Stimulated activated CD4-positive, alpha-beta T cell treated with anti-CD3 and anti-CD28 coated beads, Interleukin-12 subunit alpha, Interleukin-12 subunit beta, amount 100 ng/mL, for 24 hours (primary cell): ENCODE measurements at regions not wholly inside any gene's neighbourhood (a gene's known extent, or its start where the extent isn't known, plus 50 kb on each side); places are given as distances from the start of the nearest gene placed in this dataset.
A peak's percentile ranks its signal among the peaks of the same experiment; 100 is the strongest.

ENCODE experiments used
- DNase-seq, 2 experiments: peaks; one replicate each; pipeline ENCODE4 v3.0.0-alpha.2; 2020; ENCODE audit warnings: low read depth in 2 of 2

GRCh38 chr21:34022627-34023335, 50.6 kb upstream of the MRPS6 start:
- DNase-seq = peak; percentile 9 to 18

- DNase-seq = no peak
Measured at GRCh38 chr21:34021726-34022125, 51.7 kb upstream of the MRPS6 start.

GRCh38 chr21:34020983-34021553, 52.3 kb upstream of the MRPS6 start:
- no peak for DNase-seq

DNA sequence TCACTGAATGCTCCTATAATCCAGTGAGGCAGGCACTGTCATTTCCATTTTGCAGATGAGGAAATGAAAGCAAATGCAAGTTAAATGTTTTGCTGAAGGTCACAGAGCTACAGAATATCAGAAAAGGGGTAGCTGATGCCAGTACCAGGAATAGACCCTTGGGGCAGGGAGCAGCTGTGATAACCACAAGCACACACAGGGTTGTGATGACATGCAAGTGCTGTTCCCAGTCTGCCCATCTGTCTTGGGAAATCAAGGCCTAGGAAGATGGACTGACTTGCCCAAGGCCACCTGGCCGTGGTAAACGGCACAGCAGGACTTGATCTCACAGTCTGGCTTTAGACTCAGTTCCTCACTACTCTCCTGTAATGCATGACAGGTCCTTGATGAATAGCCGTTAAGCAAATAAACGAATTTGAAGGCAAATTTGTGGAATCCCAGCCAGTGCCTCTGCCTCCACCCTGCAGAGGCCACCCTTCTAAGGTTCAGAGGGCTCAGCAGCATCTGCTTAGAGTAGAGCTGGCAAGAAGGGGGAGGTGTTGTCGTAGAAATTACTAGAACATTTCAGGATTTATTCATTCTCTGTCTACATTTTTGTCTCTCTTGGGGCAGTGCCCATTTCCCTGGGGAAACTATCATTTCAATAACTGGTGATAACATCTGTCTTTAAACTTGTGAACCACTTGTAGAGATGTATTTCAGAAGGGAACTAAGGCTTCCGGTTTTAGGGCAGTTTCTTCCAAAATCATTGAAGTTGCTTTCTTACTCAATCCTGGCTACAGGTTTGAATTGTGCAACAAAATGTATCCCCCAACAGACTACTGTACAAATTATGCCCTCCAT, 53.2 kb upstream of the MRPS6 start:
- no peak for DNase-seq

GRCh38 chr21:34019402-34019801, 54.0 kb upstream of the MRPS6 start:
- DNase-seq = no peak

- DNase-seq = no peak
Measured at GRCh38 chr21:34018910-34019309, 54.5 kb upstream of the MRPS6 start.

DNA sequence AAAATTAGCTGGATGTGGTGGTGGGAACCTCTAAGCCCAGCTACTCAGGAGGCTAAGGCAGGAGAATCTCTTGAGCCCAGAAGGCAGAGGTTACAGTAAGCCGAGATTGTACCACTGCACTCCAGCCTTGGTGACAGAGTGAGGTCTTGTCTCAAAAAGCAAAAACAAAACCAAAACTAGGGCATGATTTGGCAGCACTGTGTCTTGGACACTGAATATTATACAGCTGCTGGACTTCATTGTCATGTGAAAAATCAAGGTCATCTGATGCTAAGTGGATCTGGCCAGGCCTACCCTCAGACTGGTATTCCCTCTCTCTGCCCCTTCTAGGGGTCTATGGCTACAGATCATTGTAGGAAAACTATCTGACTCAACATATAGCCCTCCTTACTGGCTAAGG, 55.2 kb upstream of the MRPS6 start:
- DNase-seq = no peak

DNA sequence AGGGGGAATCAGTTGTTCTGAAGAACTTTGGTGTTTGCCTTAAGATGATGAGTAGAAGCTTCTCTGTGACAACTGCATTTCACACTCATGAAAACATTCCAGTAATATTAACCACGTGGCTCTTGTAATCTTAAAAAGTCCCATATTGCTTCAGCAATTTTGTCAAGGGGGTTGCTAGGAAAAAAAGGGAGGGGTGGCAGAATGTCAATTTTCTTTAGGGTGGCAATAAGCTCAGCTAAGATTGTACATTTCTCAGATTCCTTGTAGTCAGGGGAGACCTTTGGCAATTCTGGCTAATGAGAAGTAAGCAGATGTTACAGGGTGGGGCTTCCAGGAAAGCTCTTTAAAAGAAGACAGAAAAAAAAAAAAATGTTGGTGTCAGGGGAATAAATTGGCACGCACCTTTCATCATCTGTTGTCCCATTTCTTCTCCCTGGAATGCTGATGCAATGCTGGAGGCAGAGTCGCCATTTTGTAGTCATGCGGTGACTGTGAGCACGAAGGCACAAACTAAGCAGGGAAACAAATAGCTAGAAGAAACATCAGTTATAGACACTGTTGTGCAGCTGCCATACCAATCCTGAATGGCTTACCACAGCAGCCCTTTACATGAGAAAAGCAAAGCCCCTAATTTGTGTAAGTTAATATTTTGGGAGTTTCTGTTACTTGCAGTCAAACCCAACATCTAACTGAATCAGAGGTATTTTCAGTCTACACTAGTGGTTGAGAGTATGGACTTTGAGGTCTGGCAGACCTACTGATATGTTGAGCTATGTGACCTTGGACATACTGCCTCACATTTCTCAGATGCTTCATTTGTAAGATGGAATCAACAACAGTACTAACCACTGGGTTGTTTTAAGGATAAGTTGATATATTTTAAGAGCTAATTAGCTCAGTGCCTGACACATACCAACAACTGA, 56.1 kb upstream of the MRPS6 start:
- no peak for DNase-seq

GRCh38 chr21:34012640-34013039, 60.7 kb upstream of the MRPS6 start:
- DNase-seq = no peak

DNA sequence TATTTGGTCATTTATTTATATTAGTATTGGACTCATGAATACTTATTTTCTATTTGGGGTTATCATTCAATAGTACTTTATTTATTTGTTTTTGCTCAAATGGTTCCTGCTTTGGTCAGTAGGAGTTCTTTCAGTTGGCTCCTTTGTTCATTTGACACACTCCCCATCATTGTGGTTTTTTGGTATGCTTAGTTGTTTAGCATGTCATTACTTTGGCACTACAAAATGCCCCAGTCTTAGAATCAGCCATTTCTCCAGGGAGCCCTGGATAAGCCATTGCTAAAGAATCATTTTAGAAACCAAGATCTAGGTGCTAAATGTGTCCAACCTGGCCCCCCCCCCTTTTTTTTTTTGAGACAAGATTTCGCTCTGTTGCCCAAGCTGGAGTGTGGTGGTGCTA, 61.7 kb upstream of the MRPS6 start:
- DNase-seq = no peak

DNA sequence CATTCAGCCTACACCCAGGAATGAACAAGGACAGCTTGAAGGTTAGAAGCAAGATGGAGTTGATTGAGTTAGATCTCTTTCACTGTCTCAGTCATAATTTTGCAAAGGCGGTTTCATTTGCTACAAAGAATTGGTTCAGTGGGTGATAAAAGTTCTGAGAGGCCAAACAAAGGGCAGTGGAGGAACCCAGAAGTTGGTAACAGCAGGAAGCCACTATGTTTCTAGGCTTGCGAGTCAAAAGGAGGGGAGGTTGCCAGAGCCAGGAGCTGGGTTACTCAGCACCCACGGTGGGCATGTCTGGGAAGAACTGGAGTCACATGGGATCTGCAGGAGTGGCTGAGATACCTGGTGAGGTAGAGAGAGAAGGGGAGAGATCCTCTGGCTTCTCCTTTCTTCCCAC, 64.2 kb upstream of the MRPS6 start:
- no peak for DNase-seq

- peak in 1 of 2 experiments; percentile 47 for DNase-seq
Measured at GRCh38 chr21:34008618-34009017, 64.8 kb upstream of the MRPS6 start.

DNA sequence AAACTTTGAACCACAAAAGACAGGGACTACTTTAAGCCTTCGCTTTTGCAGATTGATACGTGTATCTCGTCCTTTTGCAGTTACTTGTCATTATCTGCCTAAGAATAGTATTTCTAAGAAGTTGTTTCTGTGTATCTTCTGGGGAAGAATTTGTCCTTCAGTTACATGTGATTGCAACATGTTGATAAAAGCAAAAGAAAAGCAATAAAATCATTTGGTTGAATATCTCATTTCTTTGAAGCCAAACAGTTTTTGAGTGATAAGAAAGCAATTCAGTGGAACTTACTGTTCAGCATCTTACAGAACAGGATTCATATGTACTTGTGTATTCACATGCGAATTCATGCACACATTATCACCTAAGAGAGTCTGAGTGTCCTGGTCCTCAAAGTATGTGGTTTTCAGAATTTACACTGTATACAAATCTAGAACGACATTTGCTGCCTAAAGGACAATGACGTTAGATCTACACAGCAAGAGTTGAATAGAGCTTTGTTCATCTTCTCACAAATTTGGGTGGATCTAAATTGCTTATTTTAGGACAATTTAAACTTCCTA, 66.7 kb upstream of the MRPS6 start:
- no peak for DNase-seq

DNA sequence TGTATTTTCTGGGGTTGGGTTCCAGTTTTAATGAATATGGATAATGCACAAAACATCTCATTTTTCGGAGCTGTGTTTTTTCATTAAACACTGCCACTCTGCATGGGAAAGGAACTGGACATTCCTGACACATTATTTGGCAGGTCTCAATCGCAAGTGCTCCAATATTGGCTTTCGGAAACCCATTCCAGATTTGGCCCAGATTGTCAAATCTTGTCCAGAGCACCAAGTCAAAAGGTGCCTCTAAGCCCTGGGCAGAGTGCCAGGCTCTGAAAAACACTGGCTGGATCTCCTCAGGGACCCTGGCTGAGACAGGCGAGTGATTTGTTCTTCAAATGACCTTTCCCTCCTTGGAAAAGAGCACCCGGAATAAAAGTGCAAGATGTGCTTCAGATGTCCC, 68.4 kb upstream of the MRPS6 start:
- no peak for DNase-seq

GRCh38 chr21:34004013-34004938, 69.1 kb upstream of the MRPS6 start:
- DNase-seq = no peak

DNA sequence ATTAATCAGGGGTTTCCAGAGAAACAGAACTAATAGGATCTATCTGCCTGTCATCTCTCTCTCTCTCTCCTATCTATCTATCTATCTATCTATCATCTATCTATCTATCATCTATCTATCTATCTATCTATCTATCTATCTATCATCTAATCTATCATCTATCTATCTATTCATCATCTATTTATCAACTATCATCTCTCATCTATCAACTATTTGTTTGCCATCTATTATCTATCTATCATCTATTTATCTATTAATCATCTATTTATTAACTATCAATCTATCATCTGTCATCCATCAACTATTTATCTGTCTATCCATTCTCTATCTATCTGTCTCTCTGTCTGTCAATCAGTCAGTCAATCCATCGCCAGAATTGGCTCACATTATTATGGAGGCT, 70.0 kb upstream of the MRPS6 start:
- DNase-seq = no peak

DNA sequence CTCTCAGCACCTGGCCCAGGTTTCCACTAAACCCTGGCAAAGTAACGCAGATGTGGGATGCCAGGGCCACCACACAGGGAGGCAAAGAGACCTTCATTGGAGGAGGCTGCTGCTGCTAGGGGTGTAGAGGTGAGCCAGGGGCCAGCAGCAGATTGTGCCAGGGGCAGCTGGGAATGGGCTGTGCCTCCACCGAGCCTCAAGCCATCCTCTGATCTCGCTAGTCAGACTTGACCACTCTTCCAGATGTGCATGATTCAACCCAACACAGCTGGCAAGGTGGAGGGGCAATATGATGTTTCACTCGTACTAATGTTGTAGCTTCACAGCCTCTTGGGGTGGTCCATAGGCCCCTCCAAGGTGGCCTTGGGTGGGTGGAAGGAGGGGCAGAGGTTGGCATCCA, 73.0 kb upstream of the MRPS6 start:
- no peak for DNase-seq

- no peak for DNase-seq
Measured at GRCh38 chr21:33998809-33999208, 74.6 kb upstream of the MRPS6 start.

DNA sequence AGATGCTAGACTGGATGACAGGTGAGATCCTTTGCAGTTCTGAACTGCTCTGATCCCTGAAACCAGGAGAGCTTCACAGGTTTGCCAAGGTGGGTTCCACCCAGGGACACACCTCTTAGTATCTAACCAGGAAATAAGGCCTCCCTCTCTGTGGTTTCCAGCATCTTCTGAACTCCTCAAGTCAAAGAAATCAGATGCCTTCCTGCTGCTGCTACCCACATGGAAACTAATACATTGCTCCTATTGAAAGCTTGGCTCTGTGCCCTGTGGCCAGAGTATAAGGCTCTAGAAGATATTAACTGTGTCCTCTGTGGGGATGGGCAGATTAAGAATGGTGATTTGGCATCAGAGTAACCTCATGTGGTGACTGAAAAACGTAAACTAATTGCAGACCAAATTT, 75.0 kb upstream of the MRPS6 start:
- DNase-seq = no peak

DNA sequence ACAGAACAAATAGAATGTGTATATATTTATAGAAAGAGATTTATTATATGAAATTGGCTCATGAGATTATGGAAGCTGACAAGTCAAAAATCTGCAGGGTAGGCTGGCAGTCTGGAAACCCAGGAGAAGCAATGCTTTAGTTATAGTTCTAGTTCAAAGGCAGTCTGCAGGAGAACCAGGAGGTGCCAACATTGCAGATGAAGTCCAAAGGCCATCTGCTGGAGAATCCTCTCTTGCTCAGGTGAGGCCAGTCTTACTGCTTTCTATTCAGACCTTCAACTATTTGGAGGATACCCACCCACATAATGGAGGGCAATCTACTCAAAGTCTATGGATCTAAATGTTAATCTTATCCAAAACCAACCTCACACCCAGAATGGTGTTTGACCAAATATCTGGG, 75.9 kb upstream of the MRPS6 start:
- no peak for DNase-seq

- no peak for DNase-seq
Measured at GRCh38 chr21:33994373-33994772, 78.8 kb upstream of the ATP5PO start.
